ENCODE measurements at regions not wholly inside any gene's neighbourhood (a gene's known extent, or its start where the extent isn't known, plus 50 kb on each side); places are given as distances from the start of the nearest gene placed in this dataset.

GRCh38 chr12:32047357-32048212 is 59.1 kb upstream of the BICD1 start:
- DNase-seq = no peak

DNA sequence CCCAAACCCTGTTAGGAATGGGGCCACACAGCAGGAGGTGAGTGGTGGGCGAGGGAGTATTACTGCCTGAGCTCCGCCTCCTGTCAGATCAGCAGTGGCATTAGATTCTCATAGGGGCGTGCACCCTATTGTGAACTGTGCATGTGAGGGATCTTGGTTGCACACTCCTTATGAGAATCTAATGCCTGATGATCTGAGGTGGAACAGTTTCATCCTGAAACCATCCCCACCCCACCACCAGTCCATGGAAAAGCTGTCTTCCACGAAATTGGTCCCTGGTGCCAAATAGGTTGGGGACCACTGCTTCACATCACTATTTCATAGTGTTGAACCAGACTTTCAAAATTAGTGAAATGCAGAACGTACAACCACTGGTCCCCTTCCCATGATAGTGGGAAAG is 57.9 kb upstream of the BICD1 start:
- no peak for DNase-seq

DNA sequence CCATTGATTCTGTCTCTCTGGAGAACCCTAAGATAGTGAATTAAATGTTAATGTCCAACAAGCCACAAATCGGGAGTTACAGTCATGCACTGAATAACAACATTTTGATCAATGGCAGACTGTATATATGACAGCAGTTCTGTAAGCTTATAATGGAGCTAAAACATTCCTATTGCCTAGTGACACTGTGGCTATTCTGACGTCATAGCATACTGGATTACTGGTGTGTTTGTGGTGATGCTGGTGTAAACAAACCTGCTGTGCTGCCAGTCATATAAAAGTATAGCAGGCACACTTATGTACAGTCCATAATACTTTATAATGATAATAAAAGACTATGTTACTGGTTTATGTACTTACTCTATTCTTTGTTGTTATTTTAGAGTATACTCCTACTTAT is 56.7 kb upstream of the BICD1 start:
- DNase-seq = no peak

DNA sequence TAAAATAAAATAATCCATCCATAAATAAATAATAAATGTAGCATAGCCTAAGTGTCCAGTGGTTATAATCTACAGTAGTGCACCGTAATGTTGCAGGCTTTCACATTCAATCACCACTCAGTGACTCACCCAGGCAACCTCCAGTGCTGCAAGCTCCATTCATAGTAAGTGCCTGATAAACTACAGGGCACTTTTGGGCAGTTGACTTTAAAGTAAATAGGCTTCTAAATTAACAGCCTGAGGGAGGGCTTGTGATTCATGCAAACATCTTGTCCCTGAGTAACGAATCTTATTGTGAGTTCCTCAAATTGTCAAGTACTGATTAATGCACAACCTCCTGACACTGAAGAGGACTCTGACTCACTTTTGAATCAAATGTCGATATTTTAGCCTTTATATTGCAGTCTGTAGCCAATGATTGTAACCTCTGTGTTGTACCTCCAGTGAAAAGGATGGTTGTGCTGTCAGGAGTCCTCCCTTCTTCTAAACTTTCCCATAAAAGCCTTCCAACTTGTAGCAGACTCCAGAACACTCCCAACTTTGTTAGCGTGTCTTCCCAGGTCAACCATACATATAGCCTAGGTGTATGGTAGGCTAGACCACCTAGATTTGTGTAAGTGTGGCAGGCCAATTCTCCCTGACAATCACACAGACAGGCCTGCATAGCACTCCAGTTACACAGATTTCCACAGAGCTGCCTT is 55.0 kb upstream of the BICD1 start:
- no peak for DNase-seq

- DNase-seq = no peak
Observed at GRCh38 chr12:32052212-32052713, 54.4 kb upstream of the BICD1 start.

- DNase-seq = no peak
Observed at GRCh38 chr12:32053881-32054624, 52.6 kb upstream of the BICD1 start.

Measured in activated effector memory CD4-positive, alpha-beta T cell treated with anti-CD3 and anti-CD28 coated beads, Interleukin-2, amount 50 U/mL, for 16 hours (primary cell).